Tongue (tissue), 1 donor: ENCODE measurements at regions not wholly inside any gene's neighbourhood (a gene's known extent, or its start where the extent isn't known, plus 50 kb on each side); places are given as distances from the start of the nearest gene placed in this dataset.
A peak's percentile ranks its signal among the peaks of the same experiment; 100 is the strongest.

Experiments used
- DNase-seq: peaks from one replicate; pipeline ENCODE4 v3.0.0-alpha.2; 2015

- DNase-seq, result peak; percentile 22
These were observed 151.8 kb downstream of the TBX5 start for GRCh38 chr12:114253976-114254778.

GRCh38 chr12:114248527-114248926 is 157.4 kb downstream of the TBX5 start:
- no peak for DNase-seq

- no peak for DNase-seq
These were observed 160.4 kb downstream of the TBX5 start for GRCh38 chr12:114245555-114245954.

GRCh38 chr12:114241973-114242434 is 163.9 kb downstream of the TBX5 start:
- no peak for DNase-seq

- DNase-seq, result peak; percentile 17
These were observed 165.7 kb downstream of the TBX5 start for GRCh38 chr12:114240288-114240687.

GRCh38 chr12:114238808-114239207 is 167.1 kb downstream of the TBX5 start:
- peak; percentile 43 for DNase-seq

- DNase-seq, result no peak
These were observed 168.7 kb downstream of the TBX5 start for GRCh38 chr12:114237230-114237629.

- DNase-seq, result no peak
These were observed 173.8 kb downstream of the TBX5 start for GRCh38 chr12:114232187-114232586.

- no peak for DNase-seq
These were observed 176.8 kb downstream of the TBX5 start for GRCh38 chr12:114229150-114229549.

- DNase-seq, result peak; percentile 21
These were observed 179.6 kb downstream of the TBX5 start for GRCh38 chr12:114226241-114226928.

GRCh38 chr12:114221957-114222630 is 183.8 kb downstream of the TBX5 start:
- DNase-seq, result no peak

- peak; percentile 24 for DNase-seq
These were observed 184.7 kb downstream of the TBX5 start for GRCh38 chr12:114221136-114221833.

GRCh38 chr12:114220311-114220710 is 185.6 kb downstream of the TBX5 start:
- DNase-seq, result no peak

- no peak for DNase-seq
These were observed 187.8 kb downstream of the TBX5 start for GRCh38 chr12:114218136-114218535.

GRCh38 chr12:114215746-114216145 is 190.2 kb downstream of the TBX5 start:
- peak; percentile 36 for DNase-seq

- DNase-seq, result peak; percentile 54
These were observed 192.8 kb downstream of the TBX5 start for GRCh38 chr12:114213055-114213581.

- peak; percentile 75 for DNase-seq
These were observed 196.1 kb downstream of the TBX5 start for GRCh38 chr12:114209861-114210260.

GRCh38 chr12:114206525-114206924 is 199.4 kb downstream of the TBX5 start:
- no peak for DNase-seq

- no peak for DNase-seq
These were observed 204.2 kb downstream of the TBX5 start for GRCh38 chr12:114201794-114202193.

- no peak for DNase-seq
These were observed 211.0 kb downstream of the TBX5 start for GRCh38 chr12:114194956-114195355.

GRCh38 chr12:114194066-114194465 is 211.9 kb downstream of the TBX5 start:
- DNase-seq, result no peak

GRCh38 chr12:114193474-114193873 is 212.5 kb downstream of the TBX5 start:
- no peak for DNase-seq
